ENCODE measurements at regions not wholly inside any gene's neighbourhood (a gene's known extent, or its start where the extent isn't known, plus 50 kb on each side); places are given as distances from the start of the nearest gene placed in this dataset.

- Histone ChIP-seq H3K36me3 (ENCODE audit: insufficient read depth, low read length) (no peaks in the 10 kb centered on the region), H3K27ac (ENCODE audit: low read depth, low read length) (no peak overlapping the region), H4K20me1 (ENCODE audit: insufficient read depth, low read length) (no peaks in the 10 kb centered on the region), H2AFZ (ENCODE audit: low read depth, low read length) (no peak overlapping the region), H3K4me1 (ENCODE audit: insufficient read depth, low read length) (no peaks in the 10 kb centered on the region), H3K9ac (ENCODE audit: low read length) (no peak overlapping the region), H3K79me2 (ENCODE audit: insufficient read depth, low read length) (no peaks in the 10 kb centered on the region), H3K27me3 (ENCODE audit: insufficient read depth, low read length) (no peaks in the 10 kb centered on the region), H3K4me2 (ENCODE audit: low read length) (no peak overlapping the region), H3K4me3 (ENCODE audit: insufficient read depth, low read depth, low read length) (no peak overlapping the region), H3K9me3 (ENCODE audit: insufficient read depth, low read depth, low read length) (no peaks in the 10 kb centered on the region)
- no peak for FAIRE-seq
- H3K36me3 Mint-ChIP-seq (ENCODE audit: low read depth, unreplicated experiment), result no peaks in the 10 kb centered on the region
- TF ChIP-seq CTCF (IDR thresholded peaks at IDR 0.05; ENCODE audit: insufficient read depth, low read depth, low read length) (no peak), EZH2 (IDR thresholded peaks at IDR 0.05; ENCODE audit: insufficient read depth, low read length) (no peak)
- no peak for DNase-seq (ENCODE audit: low read depth)
- no peaks in the 10 kb centered on the region for H3K4me1 Mint-ChIP-seq (ENCODE audit: low read depth, unreplicated experiment)
- H3K4me3 Mint-ChIP-seq (ENCODE audit: unreplicated experiment), result no peak overlapping the region
- H3K27ac Mint-ChIP-seq (ENCODE audit: unreplicated experiment), result no peak overlapping the region
- H3K27me3 Mint-ChIP-seq (ENCODE audit: low read depth, unreplicated experiment), result peaks cover 3% of the 10 kb centered on the region
- H3K9me3 Mint-ChIP-seq (ENCODE audit: unreplicated experiment), result no peaks in the 10 kb centered on the region
Observed at GRCh38 chr9:108588246-108588645, 267.5 kb downstream of the ACTL7B start.

GRCh38 chr9:108586471-108587139 is 269.2 kb downstream of the ACTL7B start:
- Mint-ChIP-seq H3K27me3 (ENCODE audit: low read depth, unreplicated experiment) (peaks cover 7% of the 10 kb centered on the region), H3K27ac (ENCODE audit: unreplicated experiment) (no peak overlapping the region), H3K4me1 (ENCODE audit: low read depth, unreplicated experiment) (no peaks in the 10 kb centered on the region), H3K9me3 (ENCODE audit: unreplicated experiment) (no peaks in the 10 kb centered on the region), H3K4me3 (ENCODE audit: unreplicated experiment) (no peak overlapping the region), H3K36me3 (ENCODE audit: low read depth, unreplicated experiment) (no peaks in the 10 kb centered on the region)
- Histone ChIP-seq H3K36me3 (ENCODE audit: insufficient read depth, low read length) (no peaks in the 10 kb centered on the region), H3K4me1 (ENCODE audit: insufficient read depth, low read length) (no peaks in the 10 kb centered on the region), H3K4me3 (ENCODE audit: insufficient read depth, low read depth, low read length) (no peak overlapping the region), H3K27me3 (ENCODE audit: insufficient read depth, low read length) (no peaks in the 10 kb centered on the region), H4K20me1 (ENCODE audit: insufficient read depth, low read length) (no peaks in the 10 kb centered on the region), H3K27ac (ENCODE audit: low read depth, low read length) (no peak overlapping the region), H3K9me3 (ENCODE audit: insufficient read depth, low read depth, low read length) (no peaks in the 10 kb centered on the region), H3K4me2 (ENCODE audit: low read length) (no peak overlapping the region), H3K9ac (ENCODE audit: low read length) (no peak overlapping the region), H3K79me2 (ENCODE audit: insufficient read depth, low read length) (no peaks in the 10 kb centered on the region), H2AFZ (ENCODE audit: low read depth, low read length) (no peak overlapping the region)
- TF ChIP-seq CTCF (IDR thresholded peaks at IDR 0.05; ENCODE audit: insufficient read depth, low read depth, low read length), result no peak
- no peak for TF ChIP-seq EZH2 (IDR thresholded peaks at IDR 0.05; ENCODE audit: insufficient read depth, low read length)
- FAIRE-seq (peak; percentile 49), DNase-seq (ENCODE audit: low read depth) (no peak)

GRCh38 chr9:108584860-108585259 is 270.9 kb downstream of the ACTL7B start:
- no peaks in the 10 kb centered on the region for H3K27me3 ChIP-seq (ENCODE audit: insufficient read depth, low read length)
- no peak overlapping the region for H3K9ac ChIP-seq (ENCODE audit: low read length)
- H3K4me2 ChIP-seq (ENCODE audit: low read length), result no peak overlapping the region
- Mint-ChIP-seq H3K27me3 (ENCODE audit: low read depth, unreplicated experiment) (peaks cover 11% of the 10 kb centered on the region), H3K36me3 (ENCODE audit: low read depth, unreplicated experiment) (no peaks in the 10 kb centered on the region), H3K9me3 (ENCODE audit: unreplicated experiment) (no peaks in the 10 kb centered on the region), H3K27ac (ENCODE audit: unreplicated experiment) (no peak overlapping the region), H3K4me1 (ENCODE audit: low read depth, unreplicated experiment) (no peaks in the 10 kb centered on the region), H3K4me3 (ENCODE audit: unreplicated experiment) (no peak overlapping the region)
- no peak overlapping the region for H3K27ac ChIP-seq (ENCODE audit: low read depth, low read length)
- no peaks in the 10 kb centered on the region for H4K20me1 ChIP-seq (ENCODE audit: insufficient read depth, low read length)
- H3K4me1 ChIP-seq (ENCODE audit: insufficient read depth, low read length), result no peaks in the 10 kb centered on the region
- H3K79me2 ChIP-seq (ENCODE audit: insufficient read depth, low read length), result no peaks in the 10 kb centered on the region
- no peak overlapping the region for H2AFZ ChIP-seq (ENCODE audit: low read depth, low read length)
- DNase-seq (ENCODE audit: low read depth) (no peak), FAIRE-seq (peak; percentile 5)
- no peak overlapping the region for H3K4me3 ChIP-seq (ENCODE audit: insufficient read depth, low read depth, low read length)
- H3K9me3 ChIP-seq (ENCODE audit: insufficient read depth, low read depth, low read length), result no peaks in the 10 kb centered on the region
- no peaks in the 10 kb centered on the region for H3K36me3 ChIP-seq (ENCODE audit: insufficient read depth, low read length)
- TF ChIP-seq EZH2 (IDR thresholded peaks at IDR 0.05; ENCODE audit: insufficient read depth, low read length), result no peak
- TF ChIP-seq CTCF (IDR thresholded peaks at IDR 0.05; ENCODE audit: insufficient read depth, low read depth, low read length), result no peak

Data from astrocyte (in vitro differentiated cells and primary cell).